NB4 (cell line): ENCODE measurements at regions not wholly inside any gene's neighbourhood (a gene's known extent, or its start where the extent isn't known, plus 50 kb on each side); places are given as distances from the start of the nearest gene placed in this dataset.

Experiments
- DNase-seq: peaks from one replicate; pipeline ENCODE4 v3.0.0; 2010; ENCODE audit warnings: low read depth
- H3K4me3 ChIP-seq: one replicate; pipeline ENCODE4 v1.5.1; 2011; ENCODE audit warnings: mild to moderate bottlenecking, low read depth, low read length, moderate library complexity
- MYC ChIP-seq: IDR thresholded peaks from 2 replicates; pipeline ENCODE4 v1.6.1; 2011; ENCODE audit warnings: low read depth, low read length
- POLR2A ChIP-seq: IDR thresholded peaks from 2 replicates; pipeline ENCODE4 v1.6.1; 2011; ENCODE audit warnings: mild to moderate bottlenecking; ENCODE audit not compliant: insufficient read length; ENCODE audit errors: extremely low read depth
- TF ChIP-seq, protein P1 (sequence below): IDR thresholded peaks from 2 replicates; pipeline ENCODE4 v1.6.1; 2011; ENCODE audit warnings: low read depth, low read length
- TF ChIP-seq, protein P2 (sequence below): IDR thresholded peaks from one replicate; pipeline ENCODE4 v1.5.1; 2012; ENCODE audit warnings: low read depth, low read length

DNA sequence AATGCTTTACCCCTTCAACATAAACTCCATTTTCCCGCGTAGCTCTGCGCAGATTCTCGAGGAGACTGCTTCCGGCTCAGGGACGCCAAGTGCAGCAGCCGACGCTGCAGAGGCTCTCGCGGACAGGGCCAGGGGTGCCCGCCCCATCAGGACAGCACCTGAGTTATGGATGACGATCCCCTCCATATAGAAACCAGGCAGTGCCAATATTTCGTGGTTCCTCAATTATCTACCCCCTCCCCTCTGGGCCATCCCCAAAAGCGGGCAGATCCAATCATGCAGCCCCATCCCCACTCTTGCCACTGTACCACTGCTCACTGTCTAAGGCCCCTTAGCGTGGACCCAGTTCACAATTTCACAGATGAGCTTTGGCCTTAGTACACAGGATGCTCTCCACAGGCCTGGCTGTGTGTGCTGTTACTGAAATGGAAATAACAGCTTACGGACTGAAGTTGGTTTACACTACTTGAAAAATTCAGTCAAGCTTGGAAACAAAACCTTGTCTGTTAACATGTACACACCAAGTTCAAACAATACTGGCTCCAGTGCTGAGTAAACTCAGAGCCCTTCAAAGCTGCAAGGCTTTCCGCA lies 74.5 kb downstream of the DACT2 start:
- TF ChIP-seq, protein P1, sequence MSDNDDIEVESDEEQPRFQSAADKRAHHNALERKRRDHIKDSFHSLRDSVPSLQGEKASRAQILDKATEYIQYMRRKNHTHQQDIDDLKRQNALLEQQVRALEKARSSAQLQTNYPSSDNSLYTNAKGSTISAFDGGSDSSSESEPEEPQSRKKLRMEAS: no peak
- TF ChIP-seq, protein P2, sequence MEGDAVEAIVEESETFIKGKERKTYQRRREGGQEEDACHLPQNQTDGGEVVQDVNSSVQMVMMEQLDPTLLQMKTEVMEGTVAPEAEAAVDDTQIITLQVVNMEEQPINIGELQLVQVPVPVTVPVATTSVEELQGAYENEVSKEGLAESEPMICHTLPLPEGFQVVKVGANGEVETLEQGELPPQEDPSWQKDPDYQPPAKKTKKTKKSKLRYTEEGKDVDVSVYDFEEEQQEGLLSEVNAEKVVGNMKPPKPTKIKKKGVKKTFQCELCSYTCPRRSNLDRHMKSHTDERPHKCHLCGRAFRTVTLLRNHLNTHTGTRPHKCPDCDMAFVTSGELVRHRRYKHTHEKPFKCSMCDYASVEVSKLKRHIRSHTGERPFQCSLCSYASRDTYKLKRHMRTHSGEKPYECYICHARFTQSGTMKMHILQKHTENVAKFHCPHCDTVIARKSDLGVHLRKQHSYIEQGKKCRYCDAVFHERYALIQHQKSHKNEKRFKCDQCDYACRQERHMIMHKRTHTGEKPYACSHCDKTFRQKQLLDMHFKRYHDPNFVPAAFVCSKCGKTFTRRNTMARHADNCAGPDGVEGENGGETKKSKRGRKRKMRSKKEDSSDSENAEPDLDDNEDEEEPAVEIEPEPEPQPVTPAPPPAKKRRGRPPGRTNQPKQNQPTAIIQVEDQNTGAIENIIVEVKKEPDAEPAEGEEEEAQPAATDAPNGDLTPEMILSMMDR: no peak
- TF ChIP-seq MYC (no peak), POLR2A (no peak)
- no peak for DNase-seq
- no peak overlapping the region for H3K4me3 ChIP-seq

DNA sequence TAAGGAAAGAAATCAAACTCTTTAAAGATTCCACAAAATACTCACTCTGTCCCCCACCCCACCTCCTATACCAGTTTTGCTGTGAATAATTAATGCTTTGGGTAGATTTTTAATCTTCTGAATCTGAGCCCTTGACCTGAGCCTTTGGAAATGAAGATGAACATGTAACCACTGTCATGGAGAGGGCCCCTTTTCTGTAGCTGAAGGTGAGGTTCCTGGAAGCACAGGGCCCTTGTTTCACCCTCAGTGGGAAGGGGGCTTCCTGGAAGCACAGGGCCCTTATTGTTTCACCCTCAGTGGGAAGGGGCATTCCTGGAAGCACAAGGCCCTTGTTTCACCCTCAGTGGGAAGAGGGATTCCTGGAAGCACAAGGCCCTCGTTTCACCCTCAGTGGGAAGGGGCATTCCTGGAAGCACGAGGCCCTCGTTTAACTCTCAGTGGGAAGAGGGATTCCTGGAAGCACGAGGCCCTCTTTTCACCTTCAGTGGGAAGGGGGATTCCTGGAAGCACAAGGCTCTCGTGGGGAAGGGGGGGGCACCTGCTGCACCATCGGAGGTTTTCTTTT lies 75.7 kb downstream of the DACT2 start:
- no peak overlapping the region for H3K4me3 ChIP-seq
- TF ChIP-seq, protein P2: no peak
- TF ChIP-seq MYC: no peak
- no peak for TF ChIP-seq POLR2A
- TF ChIP-seq, protein P1: no peak
- DNase-seq: no peak

DNA sequence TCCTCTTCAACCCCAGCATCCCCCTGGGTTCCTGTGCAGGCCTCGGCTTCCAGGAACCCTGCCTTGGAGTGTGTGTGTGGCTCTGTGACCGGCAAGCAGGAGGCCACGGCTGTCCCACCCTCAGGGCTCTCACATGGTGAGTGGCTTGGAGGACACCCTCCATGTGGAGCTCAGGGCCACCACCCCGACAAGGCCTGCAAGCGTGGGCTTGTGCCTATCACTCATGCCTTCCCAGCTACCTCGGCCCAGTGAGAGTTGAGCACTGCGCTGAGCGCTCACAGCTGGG lies 76.7 kb downstream of the DACT2 start:
- no peak overlapping the region for H3K4me3 ChIP-seq
- TF ChIP-seq, protein P2: no peak
- no peak for TF ChIP-seq POLR2A
- TF ChIP-seq, protein P1: no peak
- no peak for TF ChIP-seq MYC
- no peak for DNase-seq

DNA sequence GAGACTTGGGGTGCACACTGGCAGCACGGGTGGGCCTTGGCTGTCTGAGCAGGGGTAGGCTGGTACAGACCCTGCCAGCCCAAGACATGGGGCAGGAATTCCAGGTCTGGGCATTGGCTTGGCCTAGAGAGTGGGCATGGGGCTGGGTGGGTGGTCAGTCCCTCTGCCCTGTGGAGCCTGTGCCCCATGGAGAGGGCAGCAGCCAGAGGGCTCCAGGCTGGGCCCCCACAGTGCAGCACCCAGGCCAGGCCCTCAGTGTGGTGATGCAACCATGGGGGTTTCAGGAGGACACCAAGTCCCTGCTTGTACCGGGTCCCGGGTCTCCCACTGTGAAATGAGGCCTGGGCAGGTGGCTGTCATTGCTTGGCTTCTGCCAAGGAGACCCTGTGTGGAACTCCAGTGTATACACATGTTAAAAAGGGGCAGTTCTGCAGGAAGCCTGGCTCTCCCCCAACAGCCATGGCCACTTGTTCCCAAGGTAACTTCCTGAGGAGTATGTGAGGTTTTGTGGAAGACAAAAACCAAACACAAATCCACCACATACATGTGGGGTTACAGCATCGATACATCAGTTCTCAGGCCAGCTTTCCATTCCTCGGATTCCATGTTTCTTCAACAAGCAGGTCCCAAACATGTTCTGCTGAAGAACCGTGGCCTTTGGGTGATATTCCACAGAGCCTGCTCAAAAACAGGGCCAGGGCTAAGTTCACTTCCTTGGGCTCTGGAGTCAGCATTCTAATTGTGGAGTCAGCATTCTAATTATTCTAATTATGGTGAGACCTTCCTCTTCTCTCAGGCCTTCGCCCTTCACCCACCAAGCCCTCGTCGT lies 77.3 kb downstream of the DACT2 start:
- no peak overlapping the region for H3K4me3 ChIP-seq

DNA sequence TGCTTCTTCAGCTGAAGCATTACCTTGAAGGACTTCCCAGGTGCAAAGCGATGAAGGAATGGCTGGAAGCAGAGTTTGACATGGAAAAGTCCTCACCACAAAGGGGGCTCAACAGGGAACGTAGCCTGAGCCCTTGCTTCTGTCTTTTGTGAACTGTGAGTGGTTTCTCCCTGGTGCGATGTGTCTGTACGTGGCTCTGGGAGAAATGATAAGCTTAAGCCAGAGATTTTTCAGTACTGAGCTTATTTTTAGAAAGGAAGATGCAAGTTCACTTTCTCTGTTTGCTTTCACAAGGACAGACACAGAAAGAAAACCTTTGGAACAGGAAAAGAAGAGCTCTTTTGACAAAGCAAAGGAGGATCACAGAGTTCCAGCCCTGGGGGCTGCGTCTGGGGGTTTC lies 79.4 kb downstream of the DACT2 start:
- TF ChIP-seq, protein P2: no peak
- no peak for TF ChIP-seq POLR2A
- TF ChIP-seq, protein P1: no peak
- no peak for TF ChIP-seq MYC
- no peak overlapping the region for H3K4me3 ChIP-seq
- DNase-seq: no peak

More for the DNA sequence above, 77.3 kb downstream of the DACT2 start:
- TF ChIP-seq MYC: no peak
- TF ChIP-seq POLR2A: no peak
- TF ChIP-seq, protein P2: no peak
- TF ChIP-seq, protein P1: no peak
- DNase-seq: no peak
